Mucosa of rectum (tissue), 2 donors: ENCODE measurements at regions not wholly inside any gene's neighbourhood (a gene's known extent, or its start where the extent isn't known, plus 50 kb on each side); places are given as distances from the start of the nearest gene placed in this dataset.

Experiments used
- H3K27ac ChIP-seq, 2 donors: one replicate each; pipeline ENCODE4 v1.7.0; 2013; ENCODE audit warnings: inconsistent platforms in 2 of 2, low read depth in 2 of 2, low read length in 2 of 2
- H3K27me3 ChIP-seq, 2 donors: one replicate each; pipeline ENCODE4 v1.7.0; 2013; ENCODE audit warnings: low read length in 2 of 2; ENCODE audit not compliant: control insufficient read depth in 2 of 2, insufficient read depth in 2 of 2
- H3K36me3 ChIP-seq, 2 donors: one replicate each; pipeline ENCODE4 v1.7.0; 2013; ENCODE audit warnings: low read length in 2 of 2; ENCODE audit not compliant: control insufficient read depth in 2 of 2, insufficient read depth in 2 of 2
- H3K4me1 ChIP-seq, 2 donors: one replicate each; pipeline ENCODE4 v1.7.0; 2013; ENCODE audit warnings: low read length in 2 of 2, mild to moderate bottlenecking in 1 of 2; ENCODE audit not compliant: control insufficient read depth in 2 of 2, insufficient read depth in 2 of 2
- H3K4me3 ChIP-seq, 2 donors: one replicate each; pipeline ENCODE4 v1.7.0; 2013; ENCODE audit warnings: low read length in 2 of 2
- H3K9ac ChIP-seq, 2 donors: one replicate each; pipeline ENCODE4 v1.7.0; 2013; ENCODE audit warnings: low read length in 2 of 2, low read depth in 1 of 2, mild to moderate bottlenecking in 1 of 2
- H3K9me3 ChIP-seq, 2 donors: one replicate each; pipeline ENCODE4 v1.7.0; 2013; ENCODE audit warnings: low read length in 2 of 2; ENCODE audit not compliant: control insufficient read depth in 2 of 2
- donor health status: healthy.
- donor health status: Normal muscosa, but diverticular disease.

DNA sequence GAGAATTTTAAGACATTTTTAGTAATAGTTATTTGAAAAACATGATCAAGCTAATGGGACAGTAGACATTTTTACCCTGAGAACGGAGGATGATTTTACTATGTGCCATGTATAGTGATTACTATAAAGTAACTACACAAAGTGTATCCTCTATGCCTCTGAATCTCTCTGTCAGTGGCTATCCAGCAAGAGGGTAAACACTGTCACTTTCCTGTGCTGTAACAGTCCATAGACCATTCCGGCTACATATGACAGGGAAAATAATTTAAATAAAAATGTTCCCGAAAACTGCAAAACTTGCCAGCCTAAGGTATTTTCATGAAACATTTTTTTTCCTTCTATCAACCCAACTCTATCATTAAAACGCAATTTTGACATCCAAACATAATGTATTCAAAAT is 1632.2 kb upstream of the ACVR2A start:
- Histone ChIP-seq H3K27me3 (no peaks in the 10 kb centered on the region), H3K9me3 (no peaks in the 10 kb centered on the region), H3K4me1 (no peaks in the 10 kb centered on the region), H3K4me3 (no peak overlapping the region), H3K36me3 (no peaks in the 10 kb centered on the region), H3K9ac (no peak overlapping the region), H3K27ac (no peak overlapping the region)

DNA sequence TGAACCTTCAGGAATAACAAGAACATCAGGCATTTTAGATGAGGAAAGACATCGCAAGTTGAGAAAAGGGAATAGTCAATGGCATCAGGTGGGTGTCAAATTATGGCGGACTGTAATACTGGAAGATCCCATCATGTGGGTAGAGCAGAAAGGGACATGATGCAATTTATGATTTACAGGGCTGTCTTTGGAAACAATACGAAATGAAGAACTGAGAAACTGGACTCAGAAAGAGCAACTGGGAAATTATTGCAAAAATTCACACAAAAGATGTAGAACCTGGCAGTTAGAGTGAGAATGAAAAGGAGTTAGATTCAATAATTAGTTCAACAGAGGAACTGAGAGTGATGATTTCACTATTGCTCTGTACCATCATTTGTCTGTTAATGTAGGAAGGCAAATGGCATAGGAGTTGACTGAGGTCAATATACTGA is 1635.0 kb upstream of the ACVR2A start:
- H3K27ac ChIP-seq = no peak overlapping the region
- H3K4me1 ChIP-seq = no peaks in the 10 kb centered on the region
- no peaks in the 10 kb centered on the region for H3K36me3 ChIP-seq
- no peak overlapping the region for H3K4me3 ChIP-seq
- no peak overlapping the region for H3K9ac ChIP-seq
- no peaks in the 10 kb centered on the region for H3K9me3 ChIP-seq
- no peaks in the 10 kb centered on the region for H3K27me3 ChIP-seq

DNA sequence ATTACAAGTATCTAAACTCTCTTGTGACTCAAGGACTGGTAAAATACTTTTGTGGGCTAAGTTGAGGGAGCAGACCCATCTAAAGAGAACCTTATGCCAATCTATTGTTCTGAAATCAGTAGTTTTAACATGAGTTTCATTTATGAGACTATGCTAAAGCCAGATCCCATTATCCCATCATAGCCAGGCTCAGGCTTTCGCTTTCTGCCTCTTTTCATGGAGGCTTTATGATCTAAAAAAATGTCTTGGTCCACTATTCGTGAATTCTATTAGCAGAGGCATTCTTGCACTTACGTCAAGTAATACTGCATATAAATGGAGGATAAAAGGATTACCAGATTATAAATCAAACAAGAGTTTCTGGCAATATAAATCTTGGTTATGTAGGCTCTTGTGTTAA is 1636.9 kb upstream of the ACVR2A start:
- no peak overlapping the region for H3K4me3 ChIP-seq
- no peaks in the 10 kb centered on the region for H3K9me3 ChIP-seq
- H3K27ac ChIP-seq = no peak overlapping the region
- no peaks in the 10 kb centered on the region for H3K36me3 ChIP-seq
- no peaks in the 10 kb centered on the region for H3K4me1 ChIP-seq
- no peaks in the 10 kb centered on the region for H3K27me3 ChIP-seq
- no peak overlapping the region for H3K9ac ChIP-seq

DNA sequence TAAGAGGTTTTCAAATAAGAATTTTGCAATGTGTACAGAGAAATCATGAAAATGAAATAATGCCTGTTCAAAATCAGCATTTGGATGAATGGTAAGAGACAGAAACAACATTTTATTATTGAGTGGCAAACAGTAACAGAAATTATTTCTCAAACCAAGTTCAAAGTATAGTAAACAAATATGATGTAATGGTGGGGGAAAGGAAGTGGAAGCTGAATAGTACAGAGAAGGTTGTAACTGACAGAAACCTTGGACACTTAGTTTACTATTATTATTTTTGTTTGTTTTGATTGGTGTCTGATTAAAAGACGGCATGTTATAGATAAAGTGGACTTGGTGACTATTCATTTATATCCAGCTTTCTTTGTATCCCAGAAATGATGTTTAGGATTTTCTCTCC is 1637.4 kb upstream of the ACVR2A start:
- Histone ChIP-seq H3K36me3 (no peaks in the 10 kb centered on the region), H3K27me3 (no peaks in the 10 kb centered on the region), H3K9me3 (no peaks in the 10 kb centered on the region), H3K9ac (no peak overlapping the region), H3K4me3 (no peak overlapping the region), H3K27ac (no peak overlapping the region), H3K4me1 (no peaks in the 10 kb centered on the region)

DNA sequence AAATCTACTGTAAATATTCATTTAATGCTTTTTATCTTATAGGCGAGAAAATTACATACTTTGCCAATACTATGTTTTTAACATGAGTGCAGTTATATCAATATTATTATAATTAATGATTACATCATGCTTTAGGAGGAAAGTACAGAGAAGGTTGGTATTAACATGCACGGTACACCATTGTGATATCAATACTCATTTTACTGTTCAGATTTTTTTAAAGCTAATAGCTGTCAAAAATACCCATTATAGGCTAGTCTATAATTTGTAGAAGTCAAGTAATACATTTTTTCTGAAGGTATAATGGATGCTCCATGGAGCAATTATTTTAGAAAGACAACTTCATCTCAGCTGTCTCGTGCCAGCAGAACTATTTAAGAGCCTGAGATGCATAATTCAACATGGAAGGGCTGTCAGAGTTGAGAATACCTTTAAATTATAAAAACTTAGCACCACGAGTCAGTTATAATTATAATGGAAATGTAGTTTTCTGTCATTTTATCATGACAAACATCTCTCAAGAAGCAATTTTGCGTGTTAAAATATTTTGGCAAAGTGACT is 1641.7 kb upstream of the ACVR2A start:
- no peak overlapping the region for H3K9ac ChIP-seq
- no peak overlapping the region for H3K4me3 ChIP-seq
- no peaks in the 10 kb centered on the region for H3K9me3 ChIP-seq
- H3K27me3 ChIP-seq = no peaks in the 10 kb centered on the region
- H3K4me1 ChIP-seq = no peaks in the 10 kb centered on the region
- no peaks in the 10 kb centered on the region for H3K36me3 ChIP-seq
- H3K27ac ChIP-seq = no peak overlapping the region

DNA sequence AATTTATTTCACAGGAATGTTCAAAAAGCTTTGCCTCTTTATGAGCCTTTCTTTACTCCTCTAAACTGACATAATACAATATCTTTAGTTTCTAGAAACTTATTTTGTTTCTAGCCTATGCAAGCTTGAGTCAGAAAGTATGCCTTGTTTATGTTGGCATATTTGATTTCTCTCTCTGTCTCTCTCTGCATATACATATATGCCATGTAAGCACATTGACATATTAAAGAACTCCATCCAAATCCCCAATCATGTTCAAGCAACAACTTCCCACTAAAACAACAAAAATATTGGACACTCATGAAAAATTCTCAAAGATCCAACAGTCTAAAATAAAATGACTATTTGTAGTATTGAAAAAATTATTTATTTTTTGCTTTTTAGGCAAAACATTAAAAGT is 1651.2 kb upstream of the ACVR2A start:
- Histone ChIP-seq H3K4me1 (no peaks in the 10 kb centered on the region), H3K27me3 (no peaks in the 10 kb centered on the region), H3K9ac (no peak overlapping the region), H3K27ac (no peak overlapping the region), H3K9me3 (no peaks in the 10 kb centered on the region), H3K36me3 (no peaks in the 10 kb centered on the region), H3K4me3 (no peak overlapping the region)

DNA sequence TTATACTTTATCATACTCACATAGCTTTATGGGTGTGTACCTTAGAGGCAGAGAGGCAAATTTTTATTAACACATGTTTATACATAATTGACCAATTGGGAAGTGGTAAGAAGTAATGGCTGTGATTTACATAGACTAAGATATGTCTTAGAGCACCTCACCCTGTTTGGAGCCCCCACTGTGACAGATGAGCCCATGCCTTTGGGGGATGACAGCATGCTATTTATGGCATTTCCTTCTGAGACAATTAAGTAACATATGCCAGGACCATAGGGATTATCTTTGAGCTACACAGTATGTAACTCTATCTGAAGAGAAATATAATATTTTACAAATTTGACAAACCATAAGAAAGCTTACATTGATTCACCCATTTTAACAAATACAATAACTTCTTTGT is 1655.3 kb upstream of the ACVR2A start:
- no peaks in the 10 kb centered on the region for H3K9me3 ChIP-seq
- H3K27ac ChIP-seq = no peak overlapping the region
- no peak overlapping the region for H3K9ac ChIP-seq
- H3K4me1 ChIP-seq = no peaks in the 10 kb centered on the region
- no peaks in the 10 kb centered on the region for H3K27me3 ChIP-seq
- no peak overlapping the region for H3K4me3 ChIP-seq
- H3K36me3 ChIP-seq = no peaks in the 10 kb centered on the region

DNA sequence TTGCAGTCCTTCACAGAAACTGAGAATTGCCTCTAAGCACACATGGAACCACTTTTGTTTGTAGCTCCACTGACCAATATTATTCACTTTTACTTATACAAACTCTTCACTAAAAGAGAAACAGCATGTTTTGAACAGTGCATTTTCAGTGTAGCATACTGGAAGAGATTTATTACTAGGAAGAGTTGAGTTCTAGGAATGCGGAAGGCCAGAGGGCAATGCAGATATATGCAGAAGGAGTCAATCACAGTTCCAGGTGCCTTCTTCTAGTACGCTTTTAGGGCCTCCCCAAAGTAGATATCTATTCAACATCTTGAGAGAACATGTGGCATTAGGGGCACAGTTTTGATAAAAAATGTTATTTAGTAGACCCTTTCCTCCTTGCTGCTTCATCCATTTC is 1654.0 kb upstream of the ZEB2 start:
- Histone ChIP-seq H3K4me1 (no peaks in the 10 kb centered on the region), H3K27me3 (no peaks in the 10 kb centered on the region), H3K9me3 (no peaks in the 10 kb centered on the region), H3K4me3 (no peak overlapping the region), H3K9ac (no peak overlapping the region), H3K36me3 (no peaks in the 10 kb centered on the region), H3K27ac (no peak overlapping the region)

DNA sequence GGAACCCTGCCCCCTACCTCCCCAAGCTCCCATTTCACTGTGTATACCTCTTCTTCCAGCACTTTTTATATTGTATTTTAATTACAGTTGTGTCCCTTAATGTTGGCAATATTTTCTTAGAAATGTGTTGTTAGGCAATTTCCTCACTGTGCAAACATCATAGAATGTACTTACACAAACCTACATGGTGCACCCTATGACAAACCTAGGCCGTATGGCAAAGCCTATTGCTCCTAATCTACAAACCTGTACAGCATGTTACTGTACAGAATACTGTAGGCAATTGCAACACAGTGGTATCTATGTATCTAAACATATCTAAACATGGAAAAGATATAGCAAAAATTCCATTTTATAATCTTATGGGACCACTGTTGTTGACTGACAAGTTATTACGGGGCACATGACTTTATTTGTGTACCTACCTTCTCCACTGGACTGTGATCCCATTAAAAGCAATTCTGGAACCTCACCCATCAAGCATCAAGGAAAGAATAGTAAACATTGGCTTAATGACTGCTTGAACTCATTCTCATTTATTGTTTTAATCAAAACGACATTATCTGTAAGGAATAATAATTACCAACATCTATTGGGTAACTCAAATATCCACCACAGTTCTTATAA is 1641.5 kb upstream of the ZEB2 start:
- no peak overlapping the region for H3K9ac ChIP-seq
- no peak overlapping the region for H3K27ac ChIP-seq
- H3K36me3 ChIP-seq = no peaks in the 10 kb centered on the region
- no peaks in the 10 kb centered on the region for H3K4me1 ChIP-seq
- H3K9me3 ChIP-seq = no peaks in the 10 kb centered on the region
- no peaks in the 10 kb centered on the region for H3K27me3 ChIP-seq
- no peak overlapping the region for H3K4me3 ChIP-seq

DNA sequence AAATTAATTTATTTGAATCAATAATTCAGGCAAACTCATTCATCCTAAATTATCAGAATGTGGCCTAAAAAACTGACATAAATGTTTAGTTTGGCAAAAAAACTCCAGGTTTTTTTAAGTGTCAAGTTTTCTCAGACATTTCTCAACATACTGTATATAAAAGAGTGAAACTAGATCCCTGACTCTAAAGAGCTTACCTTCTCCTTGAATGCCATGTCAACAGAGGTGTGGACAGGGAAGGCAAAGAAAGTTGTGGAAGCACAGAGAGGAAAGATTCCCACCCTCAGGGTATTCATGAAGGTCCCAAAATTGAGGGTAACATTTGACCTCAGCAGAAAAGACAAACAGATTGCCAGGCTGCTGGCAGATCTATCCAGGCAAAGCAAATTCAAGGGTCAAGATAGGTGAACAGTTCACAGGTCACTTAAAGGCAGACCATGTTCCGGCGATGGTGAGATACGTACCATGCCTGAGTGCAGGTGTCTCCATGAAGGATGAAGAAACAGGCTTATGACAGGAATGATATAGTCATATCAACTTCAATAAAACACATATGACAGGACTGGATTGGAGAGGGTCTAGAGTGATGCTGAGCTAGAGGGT is 1638.3 kb upstream of the ZEB2 start:
- no peaks in the 10 kb centered on the region for H3K9me3 ChIP-seq
- H3K4me1 ChIP-seq = no peaks in the 10 kb centered on the region
- no peaks in the 10 kb centered on the region for H3K36me3 ChIP-seq
- H3K27ac ChIP-seq = no peak overlapping the region
- H3K27me3 ChIP-seq = no peaks in the 10 kb centered on the region
- H3K4me3 ChIP-seq = no peak overlapping the region
- no peak overlapping the region for H3K9ac ChIP-seq
